Astrocyte (in vitro differentiated cells and primary cell): ENCODE measurements at regions not wholly inside any gene's neighbourhood (a gene's known extent, or its start where the extent isn't known, plus 50 kb on each side); places are given as distances from the start of the nearest gene placed in this dataset.

Experiments used
- DNase-seq: peaks from one replicate; pipeline ENCODE4 v3.0.0-alpha.2; 2010; ENCODE audit warnings: low read depth
- FAIRE-seq: peaks from 2 replicates; lab custom pipeline; 2011; peaks lifted over from hg19 to GRCh38; lab: Jason Lieb, UNC
- H2AFZ ChIP-seq: 2 replicates; pipeline ENCODE4 v1.6.0; 2012; ENCODE audit warnings: low read depth, low read length, inconsistent platforms
- H3K27ac ChIP-seq: 2 replicates; pipeline ENCODE4 v1.5.1; 2011; ENCODE audit warnings: low read depth, low read length, inconsistent platforms
- H3K27me3 ChIP-seq: 2 replicates; pipeline ENCODE4 v1.6.0; 2011; ENCODE audit warnings: low read length, inconsistent platforms; ENCODE audit not compliant: insufficient read depth
- H3K36me3 ChIP-seq: 2 replicates; pipeline ENCODE4 v1.5.1; 2011; ENCODE audit warnings: low read length, inconsistent platforms; ENCODE audit not compliant: insufficient read depth
- H3K4me1 ChIP-seq: 2 replicates; pipeline ENCODE4 v1.5.1; 2011; ENCODE audit warnings: low read length, inconsistent platforms; ENCODE audit not compliant: insufficient read depth
- H3K4me2 ChIP-seq: 2 replicates; pipeline ENCODE4 v1.6.0; 2012; ENCODE audit warnings: low read length, inconsistent platforms
- H3K4me3 ChIP-seq: 2 replicates; pipeline ENCODE4 v1.5.1; 2011; ENCODE audit warnings: low read depth, mild to moderate bottlenecking, low read length, inconsistent platforms; ENCODE audit not compliant: insufficient read depth
- H3K79me2 ChIP-seq: 2 replicates; pipeline ENCODE4 v1.6.0; 2012; ENCODE audit warnings: mild to moderate bottlenecking, low read length, inconsistent platforms; ENCODE audit not compliant: insufficient read depth
- H3K9ac ChIP-seq: 2 replicates; pipeline ENCODE4 v1.6.0; 2012; ENCODE audit warnings: mild to moderate bottlenecking, low read length, inconsistent platforms
- H3K9me3 ChIP-seq: 2 replicates; pipeline ENCODE4 v1.5.1; 2012; ENCODE audit warnings: low read depth, mild to moderate bottlenecking, low read length, inconsistent platforms; ENCODE audit not compliant: insufficient read depth
- H4K20me1 ChIP-seq: 2 replicates; pipeline ENCODE4 v1.6.0; 2012; ENCODE audit warnings: low read length, inconsistent platforms; ENCODE audit not compliant: insufficient read depth
- H3K27ac Mint-ChIP-seq: one replicate; pipeline ENCODE4 v1.8.0; 2021; ENCODE audit warnings: mild to moderate bottlenecking, mixed read lengths; ENCODE audit not compliant: unreplicated experiment
- H3K27me3 Mint-ChIP-seq: one replicate; pipeline ENCODE4 v1.8.0; 2021; ENCODE audit warnings: low read depth, mixed read lengths; ENCODE audit not compliant: unreplicated experiment
- H3K36me3 Mint-ChIP-seq: one replicate; pipeline ENCODE4 v1.8.0; 2021; ENCODE audit warnings: low read depth, mixed read lengths; ENCODE audit not compliant: unreplicated experiment
- H3K4me1 Mint-ChIP-seq: one replicate; pipeline ENCODE4 v1.8.0; 2021; ENCODE audit warnings: low read depth, mixed read lengths; ENCODE audit not compliant: unreplicated experiment
- H3K4me3 Mint-ChIP-seq: one replicate; pipeline ENCODE4 v1.8.0; 2021; ENCODE audit warnings: mild to moderate bottlenecking, moderate library complexity, mixed read lengths; ENCODE audit not compliant: unreplicated experiment
- H3K9me3 Mint-ChIP-seq: one replicate; pipeline ENCODE4 v1.8.0; 2021; ENCODE audit warnings: mild to moderate bottlenecking, mixed read lengths; ENCODE audit not compliant: unreplicated experiment
- EZH2 ChIP-seq: IDR thresholded peaks from 2 replicates; pipeline ENCODE4 v1.6.1; 2012; ENCODE audit warnings: mild to moderate bottlenecking, low read length, inconsistent platforms; ENCODE audit not compliant: insufficient read depth
- TF ChIP-seq, protein P1 (sequence below): IDR thresholded peaks from 2 replicates; pipeline ENCODE4 v1.5.1; 2011; ENCODE audit warnings: low read depth, mild to moderate bottlenecking, inconsistent platforms, low read length, moderate library complexity; ENCODE audit not compliant: insufficient read depth

DNA sequence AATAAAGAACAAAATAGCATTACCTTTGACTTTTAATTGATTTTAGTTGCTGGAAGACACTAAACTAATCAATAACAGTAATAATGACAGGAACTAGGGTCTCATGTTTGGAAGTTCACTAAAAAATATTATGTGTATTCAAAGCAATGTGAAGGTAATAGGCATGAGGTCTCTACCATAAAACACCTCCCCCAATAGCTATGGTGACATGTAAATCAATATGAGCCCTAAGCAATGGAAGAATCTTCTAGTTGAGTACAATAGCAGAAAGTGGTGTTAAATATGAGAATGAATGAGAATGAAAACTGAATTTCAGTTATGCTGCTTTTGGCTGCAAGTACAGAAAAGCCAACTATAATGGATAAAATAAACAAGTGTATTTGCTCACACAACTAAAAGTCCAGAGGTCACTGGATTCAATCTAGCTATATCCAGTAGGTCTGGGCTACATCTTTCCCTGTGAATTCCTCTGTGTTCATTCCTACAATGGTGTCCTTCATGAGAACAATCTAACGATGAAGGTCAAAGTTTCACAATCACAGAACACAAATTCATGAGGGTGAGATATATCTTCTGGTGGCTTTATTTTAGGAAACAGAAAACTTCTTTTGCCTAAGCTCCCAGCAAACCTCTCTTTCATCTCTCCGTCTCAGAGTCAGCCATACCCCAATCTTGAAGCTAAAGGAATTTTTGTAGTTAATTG, 728.0 kb downstream of the FSCB start:
- Histone ChIP-seq H3K36me3 (no peaks in the 10 kb centered on the region), H3K4me1 (no peaks in the 10 kb centered on the region), H3K79me2 (no peaks in the 10 kb centered on the region), H3K4me2 (no peak overlapping the region), H3K9ac (no peak overlapping the region), H3K27me3 (no peaks in the 10 kb centered on the region), H2AFZ (no peak overlapping the region), H4K20me1 (no peaks in the 10 kb centered on the region), H3K9me3 (no peaks in the 10 kb centered on the region), H3K27ac (no peak overlapping the region), H3K4me3 (no peak overlapping the region)
- Mint-ChIP-seq H3K9me3 (peaks cover 6% of the 10 kb centered on the region), H3K27me3 (no peaks in the 10 kb centered on the region), H3K4me3 (no peak overlapping the region), H3K27ac (no peak overlapping the region), H3K4me1 (no peaks in the 10 kb centered on the region), H3K36me3 (no peaks in the 10 kb centered on the region)
- TF ChIP-seq, protein P1, sequence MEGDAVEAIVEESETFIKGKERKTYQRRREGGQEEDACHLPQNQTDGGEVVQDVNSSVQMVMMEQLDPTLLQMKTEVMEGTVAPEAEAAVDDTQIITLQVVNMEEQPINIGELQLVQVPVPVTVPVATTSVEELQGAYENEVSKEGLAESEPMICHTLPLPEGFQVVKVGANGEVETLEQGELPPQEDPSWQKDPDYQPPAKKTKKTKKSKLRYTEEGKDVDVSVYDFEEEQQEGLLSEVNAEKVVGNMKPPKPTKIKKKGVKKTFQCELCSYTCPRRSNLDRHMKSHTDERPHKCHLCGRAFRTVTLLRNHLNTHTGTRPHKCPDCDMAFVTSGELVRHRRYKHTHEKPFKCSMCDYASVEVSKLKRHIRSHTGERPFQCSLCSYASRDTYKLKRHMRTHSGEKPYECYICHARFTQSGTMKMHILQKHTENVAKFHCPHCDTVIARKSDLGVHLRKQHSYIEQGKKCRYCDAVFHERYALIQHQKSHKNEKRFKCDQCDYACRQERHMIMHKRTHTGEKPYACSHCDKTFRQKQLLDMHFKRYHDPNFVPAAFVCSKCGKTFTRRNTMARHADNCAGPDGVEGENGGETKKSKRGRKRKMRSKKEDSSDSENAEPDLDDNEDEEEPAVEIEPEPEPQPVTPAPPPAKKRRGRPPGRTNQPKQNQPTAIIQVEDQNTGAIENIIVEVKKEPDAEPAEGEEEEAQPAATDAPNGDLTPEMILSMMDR = no peak
- no peak for TF ChIP-seq EZH2
- DNase-seq = no peak
- FAIRE-seq = no peak

- TF ChIP-seq EZH2 = no peak
- TF ChIP-seq, protein P1 = no peak
- Histone ChIP-seq H3K4me2 (no peak overlapping the region), H3K27ac (no peak overlapping the region), H4K20me1 (no peaks in the 10 kb centered on the region), H3K36me3 (no peaks in the 10 kb centered on the region), H3K79me2 (no peaks in the 10 kb centered on the region), H3K4me1 (no peaks in the 10 kb centered on the region), H3K9ac (no peak overlapping the region), H3K4me3 (no peak overlapping the region), H2AFZ (no peak overlapping the region), H3K27me3 (no peaks in the 10 kb centered on the region), H3K9me3 (no peaks in the 10 kb centered on the region)
- Mint-ChIP-seq H3K4me3 (no peak overlapping the region), H3K4me1 (no peaks in the 10 kb centered on the region), H3K9me3 (peaks cover 10% of the 10 kb centered on the region), H3K36me3 (no peaks in the 10 kb centered on the region), H3K27me3 (no peaks in the 10 kb centered on the region), H3K27ac (no peak overlapping the region)
- FAIRE-seq (no peak), DNase-seq (no peak)
These were observed 728.5 kb downstream of the FSCB start for GRCh38 chr14:43778570-43778936.

DNA sequence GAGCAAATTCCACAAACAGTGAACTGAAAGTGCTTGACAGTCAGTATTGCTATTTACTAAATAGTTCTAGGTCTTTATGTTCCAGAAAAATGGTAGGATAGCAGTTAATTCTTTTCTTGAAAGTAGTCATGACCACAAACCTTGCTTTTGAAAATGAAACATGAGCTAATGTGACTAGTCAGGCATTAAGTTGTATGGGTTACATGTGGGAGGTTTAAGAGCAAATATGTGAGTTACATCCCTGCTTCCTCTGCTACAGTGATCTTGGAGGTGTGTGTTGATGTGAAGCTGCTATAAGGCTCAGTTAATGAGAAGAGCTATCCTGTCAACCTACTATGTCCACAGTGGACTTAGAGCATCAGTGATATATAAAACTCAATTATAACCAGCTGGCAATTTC, 741.6 kb downstream of the FSCB start:
- Histone ChIP-seq H3K36me3 (no peaks in the 10 kb centered on the region), H2AFZ (no peak overlapping the region), H3K4me1 (no peaks in the 10 kb centered on the region), H3K4me2 (no peak overlapping the region), H4K20me1 (no peaks in the 10 kb centered on the region), H3K9ac (no peak overlapping the region), H3K27me3 (no peaks in the 10 kb centered on the region), H3K27ac (no peak overlapping the region), H3K79me2 (no peaks in the 10 kb centered on the region), H3K4me3 (no peak overlapping the region), H3K9me3 (no peaks in the 10 kb centered on the region)
- Mint-ChIP-seq H3K36me3 (no peaks in the 10 kb centered on the region), H3K27me3 (no peaks in the 10 kb centered on the region), H3K9me3 (no peaks in the 10 kb centered on the region), H3K4me3 (no peak overlapping the region), H3K4me1 (peaks cover 1% of the 10 kb centered on the region), H3K27ac (no peak overlapping the region)
- FAIRE-seq = no peak
- no peak for TF ChIP-seq EZH2
- TF ChIP-seq, protein P1 = no peak
- no peak for DNase-seq
